Caki2 (cell line): ENCODE measurements at regions not wholly inside any gene's neighbourhood (a gene's known extent, or its start where the extent isn't known, plus 50 kb on each side); places are given as distances from the start of the nearest gene placed in this dataset.
"Not testable (repeated sequence)": the region's sequence is repeated elsewhere in the genome, so short reads cannot be mapped to it uniquely, and the experiment has no call there.

Source experiments
- DNase-seq: peaks from one replicate; pipeline ENCODE4 v3.0.0-alpha.2; 2015; ENCODE audit warnings: low read depth
- in situ Hi-C: cut with HindIII; loops from 2 replicates; pipeline ENCODE4 v1.10.0; 2016; ENCODE audit warnings: low sequenced_read_pairs, low pct_unique_long_range_greater_than_20kb, mixed read lengths

GRCh38 chrX:39787999-39788398 lies 309.8 kb downstream of the BCOR start:
- in situ Hi-C loops = no loop called here
- no peak for DNase-seq

GRCh38 chrX:39788521-39788920 lies 309.2 kb downstream of the BCOR start:
- no peak for DNase-seq
- in situ Hi-C loops = no loop called here

- in situ Hi-C loops = no loop called here
- DNase-seq = no peak
Observed at GRCh38 chrX:39791691-39792090, 306.1 kb downstream of the BCOR start.

GRCh38 chrX:39795605-39796004 lies 302.2 kb downstream of the BCOR start:
- DNase-seq = no peak
- in situ Hi-C loops = no loop called here

DNA sequence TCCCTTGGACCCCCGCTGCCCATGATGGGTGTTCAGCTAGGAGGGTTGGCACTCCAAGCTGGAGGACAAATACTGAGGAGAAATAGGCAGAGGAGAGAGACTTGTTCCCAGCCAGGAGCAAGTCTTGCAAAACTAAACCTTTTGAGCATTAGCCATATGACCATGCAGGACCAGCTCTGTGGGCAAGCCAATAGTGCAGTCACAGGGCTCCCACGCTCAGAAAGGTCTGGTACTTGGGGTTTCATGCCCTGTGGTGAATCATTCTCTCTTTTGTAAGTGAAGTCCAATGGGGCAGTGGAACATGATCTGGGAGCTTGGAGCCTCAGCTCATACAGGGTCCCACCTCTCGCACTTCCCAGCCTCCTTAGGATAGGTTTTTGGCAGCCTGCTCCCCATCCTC lies 300.9 kb downstream of the BCOR start:
- in situ Hi-C loops = no loop called here

DNA sequence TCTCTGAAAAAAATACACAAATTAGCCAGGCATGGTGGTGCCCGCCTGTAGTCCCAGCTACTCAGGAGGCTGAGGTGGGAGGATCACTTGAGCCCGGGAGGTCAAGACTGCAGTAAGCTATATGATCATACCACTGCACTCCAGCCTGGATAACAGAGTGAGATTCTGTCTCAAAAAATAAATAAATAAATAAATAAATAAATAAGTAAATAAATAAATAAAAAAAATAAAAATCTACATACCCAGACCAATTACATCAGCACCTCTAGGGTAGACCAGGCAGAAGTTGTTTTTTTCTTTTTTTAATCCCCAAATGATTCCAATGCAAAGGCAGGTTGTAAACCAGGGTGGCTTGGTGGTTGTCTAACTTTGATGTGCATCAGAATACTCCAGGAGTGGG lies 299.3 kb downstream of the BCOR start:
- in situ Hi-C loops, DNase-seq: not testable (repeated sequence)

More for the DNA sequence above, 300.9 kb downstream of the BCOR start:
- DNase-seq = no peak

DNA sequence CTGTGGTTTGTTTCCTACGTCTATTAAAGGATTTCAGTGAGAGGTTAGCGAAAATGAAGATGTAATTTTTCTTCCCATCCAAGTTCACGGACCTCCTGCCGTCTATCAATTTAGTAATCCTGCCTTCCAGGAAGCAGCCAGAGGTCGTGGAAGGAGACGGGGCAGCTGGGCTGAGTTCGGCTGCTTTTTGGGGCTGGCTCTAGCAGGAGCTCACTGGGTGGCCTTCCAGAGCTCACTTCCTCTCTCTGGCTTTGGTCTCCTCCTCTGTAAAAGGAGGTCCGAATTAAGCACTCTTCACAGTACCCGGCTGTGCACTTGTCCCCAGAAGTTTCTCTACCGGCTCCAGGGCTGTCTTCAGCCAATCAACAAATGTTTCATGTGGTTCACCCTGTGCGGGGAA lies 295.4 kb downstream of the BCOR start:
- in situ Hi-C loops = no loop called here
- no peak for DNase-seq

DNA sequence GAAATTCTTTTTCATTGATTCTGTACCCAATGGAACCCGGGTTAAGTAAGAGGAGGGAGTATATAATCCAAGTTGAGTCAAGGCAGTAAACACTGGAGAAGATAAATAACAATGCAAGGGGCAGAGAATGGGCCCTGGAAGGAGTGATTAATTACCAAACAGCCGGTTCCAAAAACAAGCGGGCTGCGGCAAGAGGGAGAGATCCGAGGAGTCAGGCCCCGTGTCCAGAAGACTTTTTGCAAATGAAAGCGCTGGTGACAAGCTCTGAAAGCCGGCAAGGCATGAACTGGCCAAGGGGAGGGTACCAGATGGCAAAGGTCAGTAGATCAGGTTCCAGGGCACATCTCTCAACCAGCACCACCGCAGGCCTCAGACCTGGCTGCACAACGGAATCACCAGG lies 294.9 kb downstream of the BCOR start:
- no peak for DNase-seq
- in situ Hi-C loops = no loop called here

GRCh38 chrX:39805022-39805421 lies 292.7 kb downstream of the BCOR start:
- in situ Hi-C loops = no loop called here
- no peak for DNase-seq

DNA sequence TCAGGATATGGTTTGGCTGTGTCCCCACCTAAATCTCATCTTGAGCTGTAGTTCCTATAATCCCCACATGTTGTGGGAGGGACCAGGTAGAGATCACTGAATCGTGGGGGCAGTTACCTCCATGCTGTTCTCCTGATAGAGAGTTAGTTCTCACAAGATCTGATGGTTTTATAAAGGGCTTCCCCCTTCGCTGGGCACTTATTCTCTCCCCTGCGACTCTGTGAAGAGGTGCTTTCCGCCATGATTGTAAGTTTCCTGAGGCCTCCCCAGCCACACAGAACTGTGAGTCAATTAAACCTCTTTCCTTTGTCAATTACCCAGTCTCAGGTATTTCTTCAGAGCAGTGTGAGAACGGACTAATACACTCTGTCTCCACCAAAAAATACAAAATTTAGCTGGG lies 291.9 kb downstream of the BCOR start:
- no peak for DNase-seq
- in situ Hi-C loops = no loop called here

DNA sequence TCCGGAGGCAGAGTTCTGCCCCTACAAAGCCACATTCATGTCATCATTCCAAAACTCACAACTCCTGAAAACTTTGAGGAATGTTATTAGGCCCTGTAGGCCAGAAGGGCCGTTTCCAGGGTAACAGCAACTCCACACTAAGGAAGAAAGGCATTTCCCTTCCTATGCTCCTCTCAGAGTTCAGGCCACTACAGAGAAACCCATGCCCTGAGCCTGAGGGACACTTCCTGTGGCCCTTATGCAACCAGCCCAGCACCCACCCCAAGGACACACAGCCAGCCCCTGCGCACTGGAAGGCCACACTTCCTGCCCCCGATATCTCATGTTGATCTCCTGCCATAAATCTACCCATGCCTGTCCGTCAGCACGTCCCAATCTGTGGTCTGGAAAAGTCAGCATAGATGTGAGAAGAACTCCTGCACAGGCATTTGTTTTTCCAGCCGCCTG lies 289.3 kb downstream of the BCOR start:
- no peak for DNase-seq

DNA sequence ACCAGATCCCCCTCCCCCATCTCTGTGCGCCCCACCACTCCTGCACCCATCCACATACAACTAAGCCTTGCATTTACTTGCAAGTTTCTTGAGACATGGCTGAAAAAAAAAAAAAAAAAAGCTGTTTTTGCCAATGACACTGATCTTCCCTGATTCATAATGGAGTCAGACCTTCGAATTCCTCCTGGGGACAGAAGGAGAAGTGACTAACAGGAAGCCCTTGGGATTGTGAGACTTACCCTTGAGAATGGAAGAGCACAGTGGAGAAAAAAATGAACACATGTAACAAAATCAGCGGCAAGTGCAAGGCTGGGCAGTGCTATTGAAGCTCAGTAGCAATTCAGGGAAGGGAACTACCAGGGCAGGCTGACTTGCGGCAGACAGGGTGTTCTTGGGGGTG lies 288.4 kb downstream of the BCOR start:
- in situ Hi-C loops = no loop called here
- DNase-seq = no peak

More for the DNA sequence above, 289.3 kb downstream of the BCOR start:
- in situ Hi-C loops = no loop called here

GRCh38 chrX:39810901-39811300 lies 286.9 kb downstream of the BCOR start:
- in situ Hi-C loops = no loop called here

DNA sequence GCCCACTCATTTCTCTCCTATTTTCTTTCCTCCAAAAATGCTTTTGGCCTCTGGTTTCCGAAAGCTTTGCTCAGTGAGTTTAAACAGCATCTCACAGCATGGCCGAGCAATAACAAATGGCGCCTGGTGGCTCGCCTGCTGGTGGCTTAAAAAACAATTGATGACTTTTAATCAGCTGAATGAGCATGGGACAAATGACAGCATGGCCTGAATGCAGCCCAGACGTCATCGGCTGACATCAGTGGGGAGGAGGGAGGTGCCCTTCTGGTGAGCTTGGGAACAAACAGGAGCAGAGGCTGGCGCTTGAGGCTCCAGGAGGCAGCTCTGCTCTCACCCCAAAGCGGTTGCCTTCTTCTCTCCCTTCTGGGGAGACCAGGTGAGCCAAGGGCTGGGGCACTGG lies 286.4 kb downstream of the BCOR start:
- in situ Hi-C loops = no loop called here
- DNase-seq = no peak

More at GRCh38 chrX:39810901-39811300, 286.9 kb downstream of the BCOR start:
- no peak for DNase-seq

GRCh38 chrX:39813631-39814277 lies 284.0 kb downstream of the BCOR start:
- in situ Hi-C loops = no loop called here
- no peak for DNase-seq

DNA sequence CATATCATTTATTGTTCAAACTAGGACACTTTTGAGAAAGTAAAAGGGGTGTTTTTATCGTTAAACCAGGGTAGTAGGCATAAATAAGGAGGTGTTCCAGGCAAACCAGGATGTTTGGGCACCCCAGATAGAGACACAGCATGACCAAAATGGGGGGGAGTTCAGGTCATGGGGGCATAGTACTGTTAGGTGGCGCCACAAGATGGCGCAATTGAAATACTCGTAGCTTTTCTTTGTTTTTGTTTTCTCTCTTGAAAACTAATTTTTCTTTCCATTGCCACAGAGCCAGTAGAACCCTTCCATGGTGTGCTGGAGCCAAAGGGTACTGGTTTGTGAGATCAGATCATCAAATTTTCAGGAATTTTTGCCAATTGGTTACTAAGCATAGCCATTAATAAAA lies 283.4 kb downstream of the BCOR start:
- in situ Hi-C loops = no loop called here

GRCh38 chrX:39815631-39816030 lies 282.1 kb downstream of the BCOR start:
- no peak for DNase-seq
- in situ Hi-C loops = no loop called here

More for the DNA sequence above, 283.4 kb downstream of the BCOR start:
- DNase-seq = peak; percentile 13

- in situ Hi-C loops = no loop called here
- no peak for DNase-seq
Observed at GRCh38 chrX:39816871-39817731, 280.7 kb downstream of the BCOR start.

- no peak for DNase-seq
- in situ Hi-C loops = no loop called here
Observed at GRCh38 chrX:39817754-39818470, 279.8 kb downstream of the BCOR start.
